Neutrophil (primary cell): ENCODE measurements at regions not wholly inside any gene's neighbourhood (a gene's known extent, or its start where the extent isn't known, plus 50 kb on each side); places are given as distances from the start of the nearest gene placed in this dataset.

Source experiments
- H3K27ac ChIP-seq: fragments of 200-600 bp; sonication (generic); 2 replicates; pipeline ENCODE4 v1.5.1; 2016; ENCODE audit warnings: mild to moderate bottlenecking, moderate library complexity
- H3K27me3 ChIP-seq: fragments of 200-600 bp; sonication (generic); 2 replicates; pipeline ENCODE4 v1.6.0; 2016; ENCODE audit warnings: mild to moderate bottlenecking
- H3K36me3 ChIP-seq: fragments of 200-600 bp; sonication (generic); 2 replicates; pipeline ENCODE4 v1.5.1; 2017
- H3K4me1 ChIP-seq, 2 experiments: fragments of 200-600 bp in 1 of 2; sonication (generic) in 1 of 2; 1 replicate in 1 of 2; 2 replicates in 1 of 2; pipeline versions ENCODE4 v1.5.1 to v1.6.1; 2013 to 2016; ENCODE audit warnings: low read depth in 1 of 2, low read length in 1 of 2, mild to moderate bottlenecking in 1 of 2, moderate library complexity in 1 of 2; ENCODE audit not compliant: control insufficient read depth in 1 of 2, insufficient read depth in 1 of 2
- H3K4me3 ChIP-seq, 2 experiments: fragments of 200-600 bp in 1 of 2; sonication (generic) in 1 of 2; 1 replicate in 1 of 2; 2 replicates in 1 of 2; pipeline ENCODE4 v1.5.1; 2013 to 2016; ENCODE audit warnings: low read depth in 1 of 2, low read length in 1 of 2, mild to moderate bottlenecking in 1 of 2, moderate library complexity in 1 of 2
- H3K9me3 ChIP-seq: fragments of 200-600 bp; sonication (generic); 2 replicates; pipeline ENCODE4 v1.5.1; 2016
- CTCF ChIP-seq: fragments of 200-600 bp; sonication (generic); IDR thresholded peaks from 2 replicates; pipeline ENCODE4 v1.5.1; 2016; ENCODE audit warnings: antibody characterized with exemption

DNA sequence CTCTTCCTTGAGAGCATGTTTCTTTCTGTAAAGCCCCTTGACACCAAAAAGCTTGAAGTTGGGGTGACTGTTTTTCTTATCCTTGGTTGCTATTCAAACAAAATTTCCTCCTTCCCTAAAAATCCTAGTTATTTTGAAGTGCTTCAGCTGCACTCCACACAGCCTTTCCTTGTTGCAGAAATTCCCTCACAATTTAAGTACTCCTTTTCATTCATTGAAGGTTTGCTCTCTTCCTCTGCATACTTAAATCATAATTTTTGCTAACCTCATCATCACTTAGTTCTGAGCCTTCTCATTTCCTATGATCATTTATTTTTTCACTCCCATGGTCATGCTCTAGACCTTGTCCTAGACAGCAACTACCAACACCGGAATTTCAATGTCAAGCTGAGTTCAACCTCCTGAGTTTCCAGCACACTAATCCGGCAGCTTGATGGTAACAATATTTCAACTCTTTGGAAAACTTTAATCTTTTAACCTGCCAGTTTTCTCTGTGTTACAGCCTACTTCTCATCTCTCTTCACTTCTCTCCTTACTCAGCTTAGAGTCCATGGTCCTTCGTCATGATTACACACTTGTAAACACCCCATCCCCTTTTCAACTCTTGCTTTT is 78.7 kb upstream of the ACTBL2 start:
- Histone ChIP-seq H3K9me3 (no peaks in the 10 kb centered on the region), H3K27me3 (no peaks in the 10 kb centered on the region), H3K4me1 (no peaks in the 10 kb centered on the region), H3K27ac (no peak overlapping the region), H3K36me3 (no peaks in the 10 kb centered on the region), H3K4me3 (no peak overlapping the region)
- TF ChIP-seq CTCF = no peak

- no peaks in the 10 kb centered on the region for H3K36me3 ChIP-seq
- H3K27ac ChIP-seq = no peak overlapping the region
- no peaks in the 10 kb centered on the region for H3K4me1 ChIP-seq
- no peaks in the 10 kb centered on the region for H3K27me3 ChIP-seq
- no peak overlapping the region for H3K4me3 ChIP-seq
- H3K9me3 ChIP-seq = no peaks in the 10 kb centered on the region
- no peak for TF ChIP-seq CTCF
Observed at GRCh38 chr5:57559110-57559635, 76.6 kb upstream of the ACTBL2 start.

GRCh38 chr5:57552033-57552432 is 69.4 kb upstream of the ACTBL2 start:
- no peaks in the 10 kb centered on the region for H3K9me3 ChIP-seq
- H3K36me3 ChIP-seq = no peaks in the 10 kb centered on the region
- no peak for TF ChIP-seq CTCF
- H3K4me3 ChIP-seq = no peak overlapping the region
- no peak overlapping the region for H3K27ac ChIP-seq
- no peaks in the 10 kb centered on the region for H3K4me1 ChIP-seq
- no peaks in the 10 kb centered on the region for H3K27me3 ChIP-seq

GRCh38 chr5:57551251-57551650 is 68.6 kb upstream of the ACTBL2 start:
- Histone ChIP-seq H3K27me3 (no peaks in the 10 kb centered on the region), H3K4me1 (no peaks in the 10 kb centered on the region), H3K36me3 (no peaks in the 10 kb centered on the region), H3K4me3 (no peak overlapping the region), H3K9me3 (no peaks in the 10 kb centered on the region), H3K27ac (no peak overlapping the region)
- no peak for TF ChIP-seq CTCF

DNA sequence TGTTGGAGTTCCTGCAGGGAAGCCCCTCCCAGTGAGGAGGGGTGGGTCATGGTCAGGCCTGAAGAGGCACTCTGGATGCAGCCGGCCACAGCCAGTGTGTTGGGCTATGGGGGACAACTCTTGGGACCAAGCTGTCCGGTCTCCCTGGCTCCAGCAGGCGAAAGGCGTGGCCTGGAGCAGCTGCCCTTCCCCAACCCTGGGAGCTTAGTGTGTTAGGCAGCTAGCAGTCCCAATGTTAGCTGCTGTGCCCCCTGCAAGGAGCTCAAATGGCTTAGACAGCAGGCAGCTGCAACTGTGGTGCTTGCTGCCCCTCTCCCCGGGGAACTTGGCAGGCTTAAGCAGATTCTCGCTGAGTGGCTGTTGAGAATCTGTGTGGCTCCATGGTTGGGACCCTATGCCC is 67.5 kb upstream of the ACTBL2 start:
- TF ChIP-seq CTCF = no peak
- no peaks in the 10 kb centered on the region for H3K4me1 ChIP-seq
- no peak overlapping the region for H3K4me3 ChIP-seq
- no peaks in the 10 kb centered on the region for H3K9me3 ChIP-seq
- no peaks in the 10 kb centered on the region for H3K27me3 ChIP-seq
- H3K27ac ChIP-seq = no peak overlapping the region
- H3K36me3 ChIP-seq = no peaks in the 10 kb centered on the region
